ENCODE measurements at regions not wholly inside any gene's neighbourhood (a gene's known extent, or its start where the extent isn't known, plus 50 kb on each side); places are given as distances from the start of the nearest gene placed in this dataset.
"Not testable (repeated sequence)": the region's sequence is repeated elsewhere in the genome, so short reads cannot be mapped to it uniquely, and the experiment has no call there.

GRCh38 chr4:189586908-189587632 is 353.6 kb upstream of the FRG1 start:
- DNase-seq (ENCODE audit: low read depth in 2 of 2) = not testable (repeated sequence)

- DNase-seq (ENCODE audit: low read depth in 2 of 2) = not testable (repeated sequence)
Observed at GRCh38 chr4:189589201-189589600, 351.5 kb upstream of the FRG1 start.

GRCh38 chr4:189592890-189593289 is 347.8 kb upstream of the FRG1 start:
- DNase-seq (ENCODE audit: low read depth in 2 of 2) = no peak

DNA sequence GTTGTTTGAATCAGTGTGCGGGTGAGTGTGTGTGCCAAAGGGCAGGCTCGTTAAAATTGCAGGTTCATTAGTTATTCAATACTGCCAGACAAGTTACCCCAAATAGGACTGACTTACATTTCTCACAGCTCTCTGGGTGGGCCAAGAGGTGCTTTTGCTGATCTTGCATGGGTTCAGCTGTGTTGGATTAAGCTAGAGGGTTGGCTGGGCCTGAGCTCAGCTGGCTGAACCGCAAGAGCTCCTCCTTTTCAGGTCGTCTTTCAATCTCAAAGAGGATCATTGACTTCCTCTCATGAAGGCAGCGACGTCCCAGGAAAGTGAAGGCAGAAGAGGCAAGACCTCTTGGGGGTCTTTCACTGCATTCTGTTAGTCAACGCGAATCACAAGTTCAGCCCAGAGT is 343.3 kb upstream of the FRG1 start:
- no peak for DNase-seq (ENCODE audit: low read depth in 2 of 2)

DNA sequence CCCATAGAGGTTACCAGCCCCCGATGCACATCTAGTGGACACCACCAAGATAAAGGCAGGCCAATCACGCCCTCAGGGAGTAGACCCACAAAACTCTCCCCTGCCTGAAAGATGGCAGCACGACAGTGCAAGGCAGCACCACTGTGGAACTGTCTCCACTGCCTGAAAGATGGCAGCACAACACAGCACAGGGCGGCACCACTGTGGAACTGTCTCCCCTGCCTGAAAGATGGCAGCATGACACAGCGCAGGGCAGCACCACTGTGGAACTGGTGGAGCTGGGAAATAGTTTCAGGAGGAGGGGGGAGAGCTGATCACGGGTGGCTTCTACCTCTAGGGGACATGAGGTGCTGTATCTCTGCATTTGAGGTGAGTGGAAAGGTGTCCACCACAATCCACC is 340.4 kb upstream of the FRG1 start:
- DNase-seq (ENCODE audit: low read depth in 2 of 2) = no peak

DNA sequence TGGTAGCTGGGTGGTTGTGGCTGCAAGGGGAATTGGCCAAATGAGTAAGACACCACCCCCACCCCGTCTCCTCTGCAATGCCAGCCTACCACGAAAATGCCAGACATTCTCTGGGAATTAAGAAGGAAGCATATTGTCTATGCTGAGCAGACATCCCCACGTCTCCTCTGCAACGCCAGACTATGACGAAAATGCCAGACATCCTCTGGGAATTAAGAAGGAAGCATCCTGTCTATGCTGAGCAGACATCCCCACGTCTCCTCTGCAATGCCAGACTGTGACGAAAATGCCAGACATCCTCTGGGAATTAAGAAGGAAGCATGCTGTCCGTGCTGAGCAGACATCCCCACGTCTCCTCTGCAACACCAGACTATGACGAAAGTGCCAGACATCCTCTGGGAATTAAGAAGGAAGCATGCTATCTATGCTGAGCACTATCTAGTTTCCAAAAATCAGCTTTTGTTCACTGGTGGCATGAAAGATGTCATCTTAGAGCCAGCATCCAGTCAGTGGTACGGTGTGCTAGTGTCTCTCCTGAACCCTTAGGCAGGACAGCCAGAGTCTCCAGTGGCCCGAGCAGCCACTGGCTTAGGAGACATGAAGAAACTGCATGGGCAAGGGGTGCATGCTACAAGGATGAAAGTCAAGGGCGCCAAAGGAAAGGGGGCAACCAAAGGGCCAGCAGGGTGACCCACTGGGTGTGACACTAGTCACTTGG is 339.8 kb upstream of the FRG1 start:
- no peak for DNase-seq (ENCODE audit: low read depth in 2 of 2)

DNA sequence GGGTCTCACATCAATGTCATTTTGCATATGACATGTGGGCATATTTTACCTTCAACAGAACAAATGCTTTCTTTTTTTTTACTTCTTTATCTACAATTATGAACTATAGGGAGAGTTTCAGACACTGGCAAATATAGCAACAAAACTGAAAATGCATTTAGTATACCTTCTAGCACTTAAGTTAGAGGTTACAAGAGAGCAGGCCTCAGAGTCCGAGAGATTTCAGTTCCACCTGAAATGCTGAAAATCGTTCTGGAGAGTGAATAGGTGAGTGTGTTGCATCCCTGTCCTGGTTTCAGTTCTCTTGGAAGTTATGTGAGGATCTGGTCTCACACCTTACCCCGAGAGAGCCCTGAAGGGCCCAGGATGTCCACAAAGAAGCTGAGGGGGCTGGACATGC is 337.8 kb upstream of the FRG1 start:
- DNase-seq (ENCODE audit: low read depth in 2 of 2) = not testable (repeated sequence)

GRCh38 chr4:189610571-189610970 is 330.1 kb upstream of the FRG1 start:
- not testable (repeated sequence) for DNase-seq (ENCODE audit: low read depth in 2 of 2)

- DNase-seq (ENCODE audit: low read depth in 2 of 2) = no peak
Observed at GRCh38 chr4:189613207-189613606, 327.5 kb upstream of the FRG1 start.

- no peak for DNase-seq (ENCODE audit: low read depth in 2 of 2)
Observed at GRCh38 chr4:189615217-189615663, 325.4 kb upstream of the FRG1 start.

DNA sequence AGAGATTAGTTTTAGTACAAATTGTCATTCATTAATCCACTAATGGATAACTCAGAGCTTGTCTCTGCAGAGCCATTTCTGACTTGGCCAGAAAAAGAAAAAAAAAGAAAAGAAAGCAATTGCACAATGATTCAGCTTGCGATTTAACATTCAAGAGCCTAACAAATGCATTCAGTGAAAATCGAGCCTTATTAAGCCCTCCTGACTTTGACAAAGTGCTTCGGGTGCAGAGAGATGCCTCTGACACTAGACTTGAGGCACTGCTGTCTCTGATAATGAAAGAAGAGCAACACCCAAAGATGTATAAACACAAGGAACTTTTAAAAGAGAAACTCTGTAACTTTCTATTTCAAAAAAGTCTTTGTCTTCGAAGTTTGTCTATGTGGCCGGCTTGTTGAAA is 322.9 kb upstream of the FRG1 start:
- not testable (repeated sequence) for DNase-seq (ENCODE audit: low read depth in 2 of 2)

DNA sequence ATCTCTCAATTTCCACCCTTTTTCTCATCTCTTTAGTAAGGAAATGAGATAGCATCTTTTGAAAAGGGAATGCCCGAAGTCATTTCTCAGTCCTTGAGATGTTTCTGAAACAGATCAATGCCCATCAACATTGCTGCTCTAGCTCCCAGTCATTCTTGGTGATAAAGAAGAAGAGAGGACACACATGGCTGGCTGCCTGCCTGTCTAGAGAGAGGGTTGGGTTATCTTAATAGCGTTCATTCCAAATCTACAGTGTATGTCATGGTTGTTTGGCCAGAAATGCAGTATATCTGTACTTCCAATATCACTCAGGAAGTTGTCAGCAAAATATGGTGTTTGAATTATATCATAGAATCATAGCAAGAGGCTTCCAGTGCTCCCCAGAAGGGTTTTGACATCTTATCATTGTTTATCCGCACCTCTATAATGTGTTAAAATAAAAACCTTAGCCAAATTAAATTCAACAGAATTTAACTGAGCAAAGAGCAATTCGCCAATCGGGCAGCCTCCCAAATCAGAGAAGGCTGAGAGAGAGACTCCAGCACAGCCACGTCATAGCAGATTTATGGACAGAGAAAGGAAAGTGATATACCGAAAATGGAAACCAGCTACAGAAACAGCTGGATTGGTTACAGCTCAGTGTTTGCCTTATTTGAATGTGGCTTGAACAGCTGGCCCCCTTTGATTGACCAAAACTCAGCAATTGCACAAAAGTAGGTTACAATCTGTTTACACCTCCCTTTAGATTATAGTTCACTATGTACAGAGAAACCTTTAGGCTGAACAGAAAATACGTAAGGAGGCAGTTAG is 321.0 kb upstream of the FRG1 start:
- DNase-seq (ENCODE audit: low read depth in 2 of 2) = not testable (repeated sequence)

- DNase-seq (ENCODE audit: low read depth in 2 of 2) = not testable (repeated sequence)
Observed at GRCh38 chr4:189622574-189622973, 318.1 kb upstream of the FRG1 start.

DNA sequence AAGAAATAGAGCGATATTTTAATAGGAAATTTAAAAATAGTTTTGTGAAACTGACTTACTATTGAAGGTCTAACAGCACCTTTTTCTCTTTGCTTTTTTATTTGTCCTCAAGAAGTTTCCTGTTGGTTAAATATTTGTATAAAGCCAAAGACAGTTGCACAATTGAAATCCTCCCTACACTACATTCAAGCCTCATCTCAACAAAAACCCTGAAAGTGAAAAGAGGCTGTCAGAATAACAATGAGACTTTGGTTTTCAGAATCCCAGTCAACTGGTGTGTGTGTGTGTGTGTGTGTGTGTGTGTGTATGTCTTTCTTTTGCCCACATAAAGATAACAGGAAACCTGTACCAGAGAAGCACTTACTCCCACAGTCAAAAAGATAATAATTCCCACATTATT is 313.6 kb upstream of the FRG1 start:
- DNase-seq (ENCODE audit: low read depth in 2 of 2) = not testable (repeated sequence)

DNA sequence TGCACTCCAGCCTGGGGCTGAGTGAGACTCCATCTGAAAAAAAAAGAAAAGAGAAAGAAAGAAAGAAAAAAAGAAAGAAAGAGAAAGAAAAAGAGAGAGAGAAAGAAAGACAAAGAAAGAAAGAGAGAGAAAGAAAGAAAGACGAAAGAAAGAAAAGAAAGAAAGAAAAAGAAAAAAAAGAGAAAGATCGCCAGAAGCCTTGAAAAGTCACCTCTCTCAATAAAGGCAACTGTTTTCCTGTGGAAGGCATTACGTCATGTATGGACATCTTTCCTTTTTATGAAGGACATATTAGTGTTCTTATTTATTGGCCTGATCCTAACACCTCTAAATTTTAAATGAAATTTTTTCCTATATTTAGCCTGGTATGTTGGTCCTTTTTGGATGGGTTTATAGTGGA is 310.9 kb upstream of the FRG1 start:
- not testable (repeated sequence) for DNase-seq (ENCODE audit: low read depth in 2 of 2)

GRCh38 chr4:189630913-189631567 is 309.6 kb upstream of the FRG1 start:
- DNase-seq (ENCODE audit: low read depth in 2 of 2) = not testable (repeated sequence)

- not testable (repeated sequence) for DNase-seq (ENCODE audit: low read depth in 2 of 2)
Observed at GRCh38 chr4:189631568-189631916, 309.1 kb upstream of the FRG1 start.

DNA sequence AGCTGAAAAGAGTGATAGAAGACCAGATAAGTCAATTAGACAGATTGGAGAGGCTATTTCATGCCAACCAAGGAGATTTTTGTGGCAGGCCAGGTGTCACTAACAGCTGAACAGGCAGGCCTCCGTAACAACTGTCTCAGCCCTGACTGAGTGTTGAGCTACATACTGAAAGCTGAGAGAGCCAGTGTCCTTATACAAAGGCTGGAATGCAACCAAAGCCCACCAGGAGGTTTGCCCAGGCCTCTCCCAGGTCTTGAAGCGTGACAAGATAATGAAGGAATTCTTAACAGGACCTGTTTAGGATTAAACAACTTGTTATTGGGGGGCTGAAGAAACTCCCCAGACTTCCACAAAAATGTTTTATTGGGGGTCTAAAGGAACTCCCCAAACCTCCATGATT is 290.2 kb upstream of the FRG1 start:
- DNase-seq (ENCODE audit: low read depth in 2 of 2) = not testable (repeated sequence)

- not testable (repeated sequence) for DNase-seq (ENCODE audit: low read depth in 2 of 2)
Observed at GRCh38 chr4:189653130-189653653, 287.5 kb upstream of the FRG1 start.

DNA sequence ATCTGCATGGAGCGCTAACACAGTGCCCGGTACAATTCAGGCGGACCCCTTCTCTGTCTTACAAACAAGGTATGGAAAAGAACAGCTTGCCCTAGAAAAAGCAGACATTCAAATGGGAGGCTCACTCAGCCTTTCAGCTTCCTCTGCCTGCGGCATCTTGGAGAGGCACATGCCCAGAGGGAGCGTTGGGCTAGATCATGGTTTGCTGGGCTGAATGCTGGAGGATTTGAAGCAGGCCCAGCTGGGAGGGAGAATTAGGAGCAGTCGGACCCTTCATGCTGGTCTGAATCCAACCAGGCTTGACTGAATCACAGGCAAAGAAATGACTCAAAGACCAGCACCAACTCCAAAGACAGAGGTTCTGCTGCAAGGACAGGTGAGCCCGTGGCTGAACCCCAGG is 286.7 kb upstream of the FRG1 start:
- not testable (repeated sequence) for DNase-seq (ENCODE audit: low read depth in 2 of 2)

- DNase-seq (ENCODE audit: low read depth in 2 of 2) = not testable (repeated sequence)
Observed at GRCh38 chr4:189654396-189654795, 286.3 kb upstream of the FRG1 start.

DNA sequence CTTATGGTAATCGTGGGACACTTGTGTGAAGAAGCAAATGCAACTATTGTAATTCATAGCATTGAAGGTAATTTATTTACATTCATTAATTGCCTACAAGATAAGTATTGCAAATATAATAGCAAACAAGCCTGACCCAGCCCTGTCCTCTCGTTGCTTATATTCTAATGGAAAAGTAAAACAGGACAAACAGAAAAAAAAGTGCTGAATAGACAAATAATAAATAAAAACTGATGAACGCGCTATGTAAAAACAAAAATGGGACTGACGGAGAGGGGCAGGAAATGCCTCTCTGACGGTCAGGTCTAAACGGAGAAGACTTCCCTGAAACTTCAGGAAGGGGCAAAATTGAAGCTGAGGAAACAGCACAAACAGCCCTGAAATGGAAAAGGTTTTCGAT is 284.9 kb upstream of the FRG1 start:
- DNase-seq (ENCODE audit: low read depth in 2 of 2) = not testable (repeated sequence)

Data from activated CD4-positive, alpha-beta T cell treated with anti-CD3 and anti-CD28 coated beads for 24 hours (primary cell).